Stimulated activated CD4-positive, alpha-beta T cell treated with anti-CD3 and anti-CD28 coated beads, Interleukin-12 subunit alpha, Interleukin-12 subunit beta, amount 100 ng/mL, for 48 hours (primary cell): ENCODE measurements at regions not wholly inside any gene's neighbourhood (a gene's known extent, or its start where the extent isn't known, plus 50 kb on each side); places are given as distances from the start of the nearest gene placed in this dataset.
"Not testable (repeated sequence)": the region's sequence is repeated elsewhere in the genome, so short reads cannot be mapped to it uniquely, and the experiment has no call there.

Experiments used
- DNase-seq, 3 donors: peaks; one replicate each; pipeline ENCODE4 v3.0.0-alpha.2; 2020; ENCODE audit warnings: low read depth in 2 of 3, low spot score in 1 of 3

DNA sequence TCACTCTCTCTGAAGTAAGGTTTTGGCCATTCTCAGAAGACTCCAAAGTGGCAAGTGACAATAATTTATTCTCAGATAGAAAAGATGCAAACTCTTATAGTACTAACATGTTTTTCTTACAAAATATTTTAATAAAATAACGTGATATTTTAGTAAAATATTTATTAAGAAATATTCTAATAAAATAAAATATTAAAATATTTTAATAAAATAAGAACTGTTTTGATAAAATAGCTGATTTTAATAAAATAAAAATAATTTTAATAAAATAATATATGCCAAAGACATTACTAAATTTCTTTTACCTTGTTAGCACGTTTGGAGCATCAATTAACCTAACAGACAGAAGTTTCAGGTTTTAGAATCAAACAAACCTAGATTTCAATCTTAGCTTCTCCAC is 424.0 kb upstream of the NECTIN3 start:
- no peak for DNase-seq

- DNase-seq = no peak
Measured at GRCh38 chr3:110650741-110651140, 420.9 kb upstream of the NECTIN3 start.

GRCh38 chr3:110654843-110655502 is 416.6 kb upstream of the NECTIN3 start:
- DNase-seq = no peak

DNA sequence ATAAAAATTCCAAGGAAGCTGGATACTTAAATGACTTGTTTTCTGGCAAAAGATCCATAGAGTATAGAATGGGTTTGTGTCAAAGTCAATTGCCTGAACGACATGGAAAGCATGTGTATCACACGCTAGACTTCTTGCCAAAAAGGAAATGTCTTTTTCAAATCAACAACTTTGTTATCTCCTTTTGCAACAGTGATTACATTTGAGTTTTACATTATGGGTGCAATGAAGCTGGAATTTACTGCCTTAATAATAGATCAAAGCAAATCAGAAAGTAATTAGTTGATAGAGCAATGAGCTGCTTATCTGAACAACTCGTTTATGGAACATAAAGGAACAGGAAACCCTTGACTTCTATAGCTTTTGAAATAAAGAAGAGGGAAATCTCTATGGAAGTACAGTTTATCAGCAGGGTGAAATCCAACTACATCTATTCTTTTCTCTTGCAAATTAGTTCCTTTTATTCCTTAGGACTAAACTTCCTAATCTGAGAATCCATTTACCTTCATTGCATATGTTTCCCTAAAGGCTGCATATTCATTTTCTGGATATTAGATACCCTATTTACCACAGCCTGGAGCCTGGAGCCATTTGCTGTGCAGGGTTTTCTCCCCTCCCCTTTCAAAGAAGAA is 415.1 kb upstream of the NECTIN3 start:
- no peak for DNase-seq

DNA sequence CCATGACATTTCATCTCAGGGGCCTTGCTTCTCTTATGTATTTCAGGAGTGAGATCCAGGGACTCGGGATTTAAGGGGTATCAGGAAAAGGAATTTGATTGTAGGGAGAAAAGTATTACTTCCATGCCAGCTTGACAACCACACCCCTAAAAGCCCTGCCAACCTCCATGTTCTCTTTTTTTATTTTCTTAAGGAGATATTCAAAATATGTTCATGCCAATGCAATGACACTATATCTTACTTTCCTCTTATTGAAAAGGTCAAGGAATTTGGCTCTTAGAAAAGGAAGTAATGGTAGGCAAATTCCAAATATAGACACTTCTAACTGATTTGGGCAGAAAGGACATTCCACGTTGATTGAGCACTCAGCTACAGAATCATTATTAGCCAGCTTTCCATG is 407.5 kb upstream of the NECTIN3 start:
- DNase-seq = no peak

DNA sequence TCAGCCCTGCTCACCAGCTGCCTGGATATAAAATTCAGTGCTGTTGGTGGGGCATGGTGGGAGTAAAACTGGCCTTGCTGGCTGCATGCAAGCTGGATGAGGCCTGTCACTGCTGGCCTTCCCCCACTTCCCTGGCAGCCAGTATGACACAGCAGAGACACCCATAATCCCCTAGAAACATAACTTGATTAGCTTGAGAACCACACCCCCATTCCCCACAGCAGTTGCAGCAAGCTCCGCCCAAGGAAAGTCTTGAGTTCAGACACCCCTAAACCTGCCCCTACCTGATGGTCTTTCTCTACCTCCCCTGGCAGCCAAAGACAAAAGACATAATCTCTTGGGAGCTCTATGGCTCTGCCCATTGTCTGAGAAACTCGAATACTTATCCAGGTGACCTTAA is 405.1 kb upstream of the NECTIN3 start:
- no peak for DNase-seq

GRCh38 chr3:110667216-110667615 is 404.4 kb upstream of the NECTIN3 start:
- no peak for DNase-seq

DNA sequence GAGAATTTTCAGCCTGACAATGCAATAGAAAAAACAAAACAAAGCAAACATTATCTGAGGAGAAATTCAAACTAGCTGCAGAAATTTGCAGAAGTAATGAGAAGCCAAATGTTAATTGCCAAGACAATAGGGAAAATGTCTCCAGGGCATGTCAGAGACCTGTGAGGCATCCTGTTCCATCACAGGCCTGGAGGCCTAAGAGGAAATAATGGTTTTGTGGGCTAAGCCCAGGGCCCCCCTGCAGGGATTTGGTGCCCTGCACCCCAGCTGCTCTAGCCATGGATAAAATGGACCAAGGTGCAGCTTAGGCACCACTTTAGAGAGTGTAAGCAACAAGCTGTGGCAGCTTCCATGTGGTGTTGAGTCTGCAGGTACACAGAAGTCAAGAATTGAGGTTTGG is 401.2 kb upstream of the NECTIN3 start:
- DNase-seq = no peak

GRCh38 chr3:110677506-110677905 is 394.1 kb upstream of the NECTIN3 start:
- no peak for DNase-seq

- DNase-seq = no peak
Measured at GRCh38 chr3:110679285-110679684, 392.3 kb upstream of the NECTIN3 start.

GRCh38 chr3:110680450-110680849 is 391.2 kb upstream of the NECTIN3 start:
- no peak for DNase-seq

- no peak for DNase-seq
Measured at GRCh38 chr3:110684466-110684865, 387.1 kb upstream of the NECTIN3 start.

DNA sequence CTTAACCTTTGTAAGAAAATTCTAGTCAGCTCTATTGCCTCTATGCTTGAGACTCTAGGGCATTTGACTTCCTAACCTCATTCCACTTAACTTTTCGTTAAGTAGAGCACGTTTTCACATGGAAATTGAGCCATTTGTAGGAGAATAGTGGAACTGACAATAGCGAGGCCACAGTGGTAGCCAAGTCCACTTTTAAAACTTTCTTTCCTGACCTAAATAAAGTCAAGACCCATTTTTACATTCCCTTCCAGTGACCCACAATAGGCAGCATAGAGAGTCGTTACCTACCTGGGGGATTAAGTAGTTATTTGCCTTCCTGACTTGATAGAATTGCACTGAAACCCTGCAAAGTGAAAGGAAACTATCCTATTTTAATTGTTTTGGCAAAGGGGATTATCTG is 386.0 kb upstream of the NECTIN3 start:
- no peak for DNase-seq

DNA sequence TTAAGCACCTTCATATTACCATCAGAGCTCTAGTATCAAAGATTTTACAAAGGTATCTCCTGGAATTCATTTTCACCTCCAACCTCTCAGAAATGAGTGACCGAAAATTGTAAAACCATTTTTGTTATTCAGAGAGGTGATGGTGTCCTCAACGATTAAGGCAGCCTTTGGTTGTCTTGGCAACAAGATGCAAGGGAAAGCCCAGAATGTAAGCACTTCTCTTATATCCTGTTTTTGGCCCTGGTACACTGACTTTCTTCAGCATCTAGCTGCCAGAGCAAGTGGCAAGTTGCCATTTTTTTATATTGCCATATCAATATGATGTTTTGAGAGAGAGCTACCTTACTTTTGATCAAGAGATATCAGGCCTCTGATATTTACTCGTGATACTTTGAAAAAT is 384.9 kb upstream of the NECTIN3 start:
- DNase-seq = no peak

GRCh38 chr3:110687138-110687537 is 384.5 kb upstream of the NECTIN3 start:
- DNase-seq = no peak

DNA sequence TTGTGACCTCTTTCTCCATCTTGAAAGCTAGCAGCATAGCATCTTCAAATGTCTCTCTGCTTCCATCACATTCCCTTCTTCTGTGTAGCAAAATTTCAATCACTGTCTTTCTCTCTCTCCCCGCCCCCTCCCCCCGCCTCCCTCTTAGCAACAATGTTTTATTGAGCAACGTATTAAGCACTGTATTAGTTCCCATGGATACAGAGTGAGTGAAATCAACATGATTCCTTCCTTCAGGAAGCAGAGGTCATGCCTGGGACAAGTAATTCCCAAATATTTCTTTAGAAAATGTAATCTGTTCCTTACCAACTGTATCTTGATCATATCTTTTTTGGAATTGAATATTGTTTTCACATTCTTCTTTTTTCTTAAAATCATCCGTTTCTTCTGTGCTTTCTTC is 373.7 kb upstream of the NECTIN3 start:
- no peak for DNase-seq

GRCh38 chr3:110704332-110704731 is 367.3 kb upstream of the NECTIN3 start:
- not testable (repeated sequence) for DNase-seq

DNA sequence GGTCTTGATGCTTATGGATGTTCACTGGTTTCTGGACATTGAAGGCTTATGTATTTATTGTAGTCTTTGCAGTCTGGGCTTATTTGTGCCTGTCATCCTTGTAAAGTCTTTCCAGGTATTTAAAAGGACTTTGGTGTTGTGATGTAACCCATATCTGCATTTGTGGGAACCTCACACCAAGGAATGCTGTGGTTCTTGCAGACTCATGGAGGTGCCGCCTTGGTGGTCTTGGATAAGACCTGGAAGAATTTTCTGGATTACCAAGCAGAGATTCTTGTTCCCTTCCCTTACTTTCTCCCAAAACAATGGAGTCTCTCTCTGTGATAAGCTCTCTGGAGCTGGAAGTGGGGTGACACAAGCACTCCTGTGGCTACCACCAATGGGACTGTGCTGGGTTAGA is 363.5 kb upstream of the NECTIN3 start:
- DNase-seq = no peak

DNA sequence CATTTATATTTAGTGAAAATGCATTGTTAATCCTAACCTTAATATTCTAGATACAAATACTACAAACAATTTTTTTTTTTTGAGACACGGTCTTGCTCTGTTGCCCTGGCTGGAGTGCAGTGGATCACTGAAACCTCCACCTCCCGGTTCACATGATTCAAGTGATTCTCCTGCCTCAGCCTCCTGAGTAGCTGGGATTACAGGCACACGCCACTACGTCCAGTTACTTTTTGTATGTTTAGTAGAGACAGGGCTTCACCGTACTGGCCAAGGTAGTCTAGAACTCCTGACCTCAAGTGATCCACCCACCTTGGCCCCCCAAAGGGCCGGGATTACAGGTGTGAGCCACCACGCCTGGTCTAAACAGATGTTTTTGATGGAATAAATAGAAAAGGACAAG is 361.5 kb upstream of the NECTIN3 start:
- DNase-seq = no peak

- DNase-seq = no peak
Measured at GRCh38 chr3:110710603-110711002, 361.0 kb upstream of the NECTIN3 start.

GRCh38 chr3:110711130-110711832 is 360.3 kb upstream of the NECTIN3 start:
- DNase-seq = no peak

GRCh38 chr3:110711851-110712516 is 359.6 kb upstream of the NECTIN3 start:
- no peak for DNase-seq
